22Rv1 (cell line): ENCODE measurements at regions not wholly inside any gene's neighbourhood (a gene's known extent, or its start where the extent isn't known, plus 50 kb on each side); places are given as distances from the start of the nearest gene placed in this dataset.

ENCODE experiments used
- ZFX ChIP-seq: fragments of 450-650 bp; IDR thresholded peaks from 2 replicates; pipeline ENCODE4 v1.6.1; 2017; ENCODE audit warnings: antibody characterized with exemption, borderline replicate concordance
- TF ChIP-seq, protein P1 (sequence below): fragments of 450-650 bp; IDR thresholded peaks from 2 replicates; pipeline ENCODE4 v1.5.1; 2017; ENCODE audit warnings: mild to moderate bottlenecking

DNA sequence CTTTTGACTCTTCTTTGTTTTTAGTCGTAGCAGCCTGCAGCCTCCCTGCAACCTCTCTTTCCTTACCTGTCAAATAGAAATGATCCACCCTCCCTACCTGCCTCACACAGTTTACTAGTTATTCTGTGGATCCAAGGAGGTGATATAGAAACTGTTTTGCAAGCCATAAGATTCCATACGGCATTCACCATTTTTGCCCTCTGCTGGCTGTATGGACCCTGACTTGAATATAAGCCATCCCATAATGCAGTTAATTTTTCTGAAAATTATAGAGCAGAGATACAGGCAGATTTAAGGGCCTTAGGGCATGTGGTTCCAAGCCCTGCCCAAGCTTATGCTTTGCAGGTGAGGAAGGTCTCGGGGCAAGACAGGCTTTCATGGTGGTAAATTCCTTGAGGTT is 63.8 kb downstream of the CPN2 start:
- TF ChIP-seq, protein P1, sequence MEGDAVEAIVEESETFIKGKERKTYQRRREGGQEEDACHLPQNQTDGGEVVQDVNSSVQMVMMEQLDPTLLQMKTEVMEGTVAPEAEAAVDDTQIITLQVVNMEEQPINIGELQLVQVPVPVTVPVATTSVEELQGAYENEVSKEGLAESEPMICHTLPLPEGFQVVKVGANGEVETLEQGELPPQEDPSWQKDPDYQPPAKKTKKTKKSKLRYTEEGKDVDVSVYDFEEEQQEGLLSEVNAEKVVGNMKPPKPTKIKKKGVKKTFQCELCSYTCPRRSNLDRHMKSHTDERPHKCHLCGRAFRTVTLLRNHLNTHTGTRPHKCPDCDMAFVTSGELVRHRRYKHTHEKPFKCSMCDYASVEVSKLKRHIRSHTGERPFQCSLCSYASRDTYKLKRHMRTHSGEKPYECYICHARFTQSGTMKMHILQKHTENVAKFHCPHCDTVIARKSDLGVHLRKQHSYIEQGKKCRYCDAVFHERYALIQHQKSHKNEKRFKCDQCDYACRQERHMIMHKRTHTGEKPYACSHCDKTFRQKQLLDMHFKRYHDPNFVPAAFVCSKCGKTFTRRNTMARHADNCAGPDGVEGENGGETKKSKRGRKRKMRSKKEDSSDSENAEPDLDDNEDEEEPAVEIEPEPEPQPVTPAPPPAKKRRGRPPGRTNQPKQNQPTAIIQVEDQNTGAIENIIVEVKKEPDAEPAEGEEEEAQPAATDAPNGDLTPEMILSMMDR = no peak
- no peak for TF ChIP-seq ZFX
